ENCODE measurements at regions not wholly inside any gene's neighbourhood (a gene's known extent, or its start where the extent isn't known, plus 50 kb on each side); places are given as distances from the start of the nearest gene placed in this dataset.

- H3K4me3 ChIP-seq, result no peak overlapping the region
- ATAC-seq (no peak), FAIRE-seq (no peak), DNase-seq (ENCODE audit: low read depth in 1 of 2, low spot score in 1 of 2) (no peak)
- POLR2A ChIA-PET, result no interaction called here
- TF ChIP-seq MAZ (IDR thresholded peaks at IDR 0.05; ENCODE audit: borderline replicate concordance, low read depth, low read length) (no peak), EHF (CRISPR knock-in tag; IDR thresholded peaks at IDR 0.05) (no peak), JUNB (IDR thresholded peaks at IDR 0.05) (no peak), KDM1A (IDR thresholded peaks at IDR 0.05; ENCODE audit: low read depth) (no peak), HES2 (IDR thresholded peaks at IDR 0.05) (no peak), ZC3H11A (IDR thresholded peaks at IDR 0.05) (no peak), TFCP2L1 (CRISPR knock-in tag; IDR thresholded peaks at IDR 0.05) (no peak), GATA3 (IDR thresholded peaks at IDR 0.05; ENCODE audit: borderline replicate concordance) (no peak), CBX8 (IDR thresholded peaks at IDR 0.05) (no peak), SMC3 (IDR thresholded peaks at IDR 0.05) (no peak), JUN (IDR thresholded peaks at IDR 0.05) (no peak), ZNF302 (CRISPR knock-in tag; IDR thresholded peaks at IDR 0.05) (no peak), HEYL (CRISPR knock-in tag; IDR thresholded peaks at IDR 0.05) (no peak), EHMT2 (IDR thresholded peaks at IDR 0.05; ENCODE audit: low read depth) (no peak), NFE2L2 (conservative IDR thresholded peaks at IDR 0.05; ENCODE audit: low read length) (no peak), HOXB5 (CRISPR knock-in tag; IDR thresholded peaks at IDR 0.05) (no peak), HDAC2 (IDR thresholded peaks at IDR 0.05) (no peak), FOSB (CRISPR knock-in tag; IDR thresholded peaks at IDR 0.05) (no peak), ESRRA (IDR thresholded peaks at IDR 0.05; ENCODE audit: borderline replicate concordance, low read length) (no peak)
- H3K4me1 ChIP-seq, result no peaks in the 10 kb centered on the region
- no peak overlapping the region for H3K27ac ChIP-seq
- no peaks in the 10 kb centered on the region for H3K9me3 ChIP-seq
- H3K4me2 ChIP-seq, result no peak overlapping the region
- 53% methylated on average over 6 of the region's 6 CpGs for WGBS (ENCODE audit: missing lambda C conversion rate)
- CTCF ChIA-PET, result no interaction called here
These were observed 143.2 kb upstream of the PRR20G start for GRCh38 chr3:127431066-127431465.

GRCh38 chr3:127428344-127428997 is 140.6 kb upstream of the PRR20G start:
- H3K4me3 ChIP-seq, result no peak overlapping the region
- 63% methylated on average over 2 of the region's 2 CpGs for whole genome bisulfite sequencing (ENCODE audit: missing lambda C conversion rate)
- no peaks in the 10 kb centered on the region for H3K9me3 ChIP-seq
- ChIA-PET POLR2A (no interaction called here), CTCF (interaction anchor here (0.9 kb wide), 1 partner anchor 124 kb away, joined by 3 read pairs; no protein-coding TSS in a partner anchor)
- FAIRE-seq (no peak), DNase-seq (ENCODE audit: low read depth in 1 of 2, low spot score in 1 of 2) (no peak), ATAC-seq (no peak)
- H3K27ac ChIP-seq, result no peak overlapping the region
- TF ChIP-seq HMGXB4 (CRISPR knock-in tag; IDR thresholded peaks at IDR 0.05; ENCODE audit: borderline replicate concordance) (no peak), MAFK (IDR thresholded peaks at IDR 0.05; ENCODE audit: partially characterized antibody) (no peak), ATOH8 (CRISPR knock-in tag; IDR thresholded peaks at IDR 0.05; ENCODE audit: low read depth) (no peak), ZC3H11A (IDR thresholded peaks at IDR 0.05) (no peak)
- H3K4me2 ChIP-seq, result no peak overlapping the region
- H3K4me1 ChIP-seq, result no peaks in the 10 kb centered on the region

GRCh38 chr3:127427666-127428065 is 139.8 kb upstream of the PRR20G start:
- CTCF ChIA-PET, result no interaction called here
- FAIRE-seq, result no peak
- no peak overlapping the region for H3K27ac ChIP-seq
- H3K4me1 ChIP-seq, result no peaks in the 10 kb centered on the region
- H3K9me3 ChIP-seq, result no peaks in the 10 kb centered on the region
- no peak for DNase-seq (ENCODE audit: low read depth in 1 of 2, low spot score in 1 of 2)
- POLR2A ChIA-PET, result no interaction called here
- WGBS (ENCODE audit: missing lambda C conversion rate), result 52% methylated on average over 7 of the region's 8 CpGs
- no peak overlapping the region for H3K4me3 ChIP-seq
- no peak overlapping the region for H3K4me2 ChIP-seq
- no peak for ATAC-seq
- no peak for TF ChIP-seq POLR2A (IDR thresholded peaks at IDR 0.05; ENCODE audit: low read length)
- TF ChIP-seq ZFP36 (IDR thresholded peaks at IDR 0.05; ENCODE audit: borderline replicate concordance, partially characterized antibody), result no peak
- TF ChIP-seq JUNB (IDR thresholded peaks at IDR 0.05), result no peak
- no peak for TF ChIP-seq HES2 (IDR thresholded peaks at IDR 0.05)
- no peak for TF ChIP-seq PBX3 (IDR thresholded peaks at IDR 0.05)
- no peak for TF ChIP-seq KDM5A (IDR thresholded peaks at IDR 0.05)
- TF ChIP-seq NFE2L2 (conservative IDR thresholded peaks at IDR 0.05; ENCODE audit: low read length), result no peak
- no peak for TF ChIP-seq USF2 (IDR thresholded peaks at IDR 0.05)
- no peak for TF ChIP-seq HOXB13 (CRISPR knock-in tag; IDR thresholded peaks at IDR 0.05; ENCODE audit: low read depth)
- no peak for TF ChIP-seq RARB (CRISPR knock-in tag; IDR thresholded peaks at IDR 0.05)
- no peak for TF ChIP-seq GATA3 (IDR thresholded peaks at IDR 0.05; ENCODE audit: borderline replicate concordance)
- no peak for TF ChIP-seq E2F6 (IDR thresholded peaks at IDR 0.05; ENCODE audit: borderline replicate concordance, low read depth)
- no peak for TF ChIP-seq RAD21 (conservative IDR thresholded peaks at IDR 0.05 in 1 of 2, IDR thresholded peaks at IDR 0.05 in 1 of 2)
